ENCODE measurements at regions not wholly inside any gene's neighbourhood (a gene's known extent, or its start where the extent isn't known, plus 50 kb on each side); places are given as distances from the start of the nearest gene placed in this dataset.

DNA sequence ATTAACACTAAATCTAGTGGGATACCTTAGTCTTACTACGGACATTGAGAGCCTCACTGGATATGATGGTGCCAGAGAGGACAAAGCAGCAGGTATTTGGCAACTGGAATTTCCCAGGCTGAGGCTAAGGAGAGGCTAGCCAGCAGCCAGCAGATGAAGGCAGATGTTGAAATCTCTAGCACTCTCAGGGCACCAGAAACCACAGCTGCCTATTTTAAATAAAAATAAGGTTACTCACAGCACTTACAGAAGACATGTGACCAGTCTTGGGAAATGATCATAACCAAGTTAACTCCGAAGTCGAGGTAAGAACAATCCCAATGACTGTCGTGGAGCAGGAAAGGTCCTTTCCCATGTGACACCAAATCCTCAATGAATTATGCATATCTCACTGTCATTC is 1726.0 kb downstream of the EFNB2 start:
- no peaks in the 10 kb centered on the region for H3K27me3 ChIP-seq (ENCODE audit: insufficient read depth, low read length)
- no peak overlapping the region for H3K27ac ChIP-seq (ENCODE audit: low read depth, low read length, poor library complexity, severe bottlenecking)
- no peak overlapping the region for H3K4me3 ChIP-seq (ENCODE audit: low read depth, low read length, poor library complexity, severe bottlenecking)
- no peak overlapping the region for H3K9ac ChIP-seq (ENCODE audit: low read length)
- H3K79me2 ChIP-seq (ENCODE audit: insufficient read depth, low read length), result no peaks in the 10 kb centered on the region
- H3K36me3 ChIP-seq (ENCODE audit: insufficient read depth, low read length), result no peaks in the 10 kb centered on the region
- no peaks in the 10 kb centered on the region for H3K9me2 ChIP-seq (ENCODE audit: low read depth, low read length)
- H3F3A ChIP-seq (ENCODE audit: insufficient read depth, low read length), result no peaks in the 10 kb centered on the region
- no peak overlapping the region for H2AFZ ChIP-seq (ENCODE audit: low read length)
- H4K20me1 ChIP-seq (ENCODE audit: insufficient read depth, low read length), result no peaks in the 10 kb centered on the region
- no peaks in the 10 kb centered on the region for H3K9me3 ChIP-seq (ENCODE audit: low read length)
- H3K4me1 ChIP-seq (ENCODE audit: insufficient read depth, low read length, severe bottlenecking), result peaks cover 16% of the 10 kb centered on the region
- no peak for TF ChIP-seq EZH2 (IDR thresholded peaks at IDR 0.05; ENCODE audit: borderline replicate concordance, low read length)
- TF ChIP-seq, protein P1, sequence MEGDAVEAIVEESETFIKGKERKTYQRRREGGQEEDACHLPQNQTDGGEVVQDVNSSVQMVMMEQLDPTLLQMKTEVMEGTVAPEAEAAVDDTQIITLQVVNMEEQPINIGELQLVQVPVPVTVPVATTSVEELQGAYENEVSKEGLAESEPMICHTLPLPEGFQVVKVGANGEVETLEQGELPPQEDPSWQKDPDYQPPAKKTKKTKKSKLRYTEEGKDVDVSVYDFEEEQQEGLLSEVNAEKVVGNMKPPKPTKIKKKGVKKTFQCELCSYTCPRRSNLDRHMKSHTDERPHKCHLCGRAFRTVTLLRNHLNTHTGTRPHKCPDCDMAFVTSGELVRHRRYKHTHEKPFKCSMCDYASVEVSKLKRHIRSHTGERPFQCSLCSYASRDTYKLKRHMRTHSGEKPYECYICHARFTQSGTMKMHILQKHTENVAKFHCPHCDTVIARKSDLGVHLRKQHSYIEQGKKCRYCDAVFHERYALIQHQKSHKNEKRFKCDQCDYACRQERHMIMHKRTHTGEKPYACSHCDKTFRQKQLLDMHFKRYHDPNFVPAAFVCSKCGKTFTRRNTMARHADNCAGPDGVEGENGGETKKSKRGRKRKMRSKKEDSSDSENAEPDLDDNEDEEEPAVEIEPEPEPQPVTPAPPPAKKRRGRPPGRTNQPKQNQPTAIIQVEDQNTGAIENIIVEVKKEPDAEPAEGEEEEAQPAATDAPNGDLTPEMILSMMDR (IDR thresholded peaks at IDR 0.05; ENCODE audit: low read length), result no peak
- no peak overlapping the region for H3K4me2 ChIP-seq (ENCODE audit: low read length)

DNA sequence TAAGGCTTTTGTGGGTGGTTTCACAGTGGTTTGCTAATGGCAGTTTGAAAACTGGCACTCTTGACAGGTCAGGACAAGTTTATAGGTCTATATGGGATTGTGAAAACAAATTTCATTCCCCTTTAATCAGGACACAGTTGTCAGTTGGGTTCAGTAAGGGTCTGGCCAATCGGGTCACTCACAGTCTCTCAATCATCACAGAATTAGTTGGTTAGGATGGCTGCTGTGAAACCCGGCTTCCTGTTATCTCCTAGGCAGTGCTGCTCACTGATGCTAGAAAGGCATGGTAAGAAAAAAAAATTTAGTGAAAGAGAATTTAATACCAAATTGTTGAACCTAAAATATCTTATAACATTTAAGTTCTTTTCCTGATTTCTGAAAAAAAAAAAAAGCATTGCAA is 1730.1 kb downstream of the EFNB2 start:
- Histone ChIP-seq H3K9ac (ENCODE audit: low read length) (no peak overlapping the region), H3F3A (ENCODE audit: insufficient read depth, low read length) (no peaks in the 10 kb centered on the region), H3K27me3 (ENCODE audit: insufficient read depth, low read length) (no peaks in the 10 kb centered on the region), H3K9me2 (ENCODE audit: low read depth, low read length) (no peaks in the 10 kb centered on the region), H3K27ac (ENCODE audit: low read depth, low read length, poor library complexity, severe bottlenecking) (no peak overlapping the region), H2AFZ (ENCODE audit: low read length) (no peak overlapping the region), H3K9me3 (ENCODE audit: low read length) (no peaks in the 10 kb centered on the region), H3K79me2 (ENCODE audit: insufficient read depth, low read length) (no peaks in the 10 kb centered on the region), H3K36me3 (ENCODE audit: insufficient read depth, low read length) (no peaks in the 10 kb centered on the region), H3K4me3 (ENCODE audit: low read depth, low read length, poor library complexity, severe bottlenecking) (no peak overlapping the region), H3K4me1 (ENCODE audit: insufficient read depth, low read length, severe bottlenecking) (peaks cover 11% of the 10 kb centered on the region), H3K4me2 (ENCODE audit: low read length) (no peak overlapping the region), H4K20me1 (ENCODE audit: insufficient read depth, low read length) (no peaks in the 10 kb centered on the region)
- TF ChIP-seq, protein P1 (IDR thresholded peaks at IDR 0.05; ENCODE audit: low read length), result no peak
- TF ChIP-seq EZH2 (IDR thresholded peaks at IDR 0.05; ENCODE audit: borderline replicate concordance, low read length), result no peak

DNA sequence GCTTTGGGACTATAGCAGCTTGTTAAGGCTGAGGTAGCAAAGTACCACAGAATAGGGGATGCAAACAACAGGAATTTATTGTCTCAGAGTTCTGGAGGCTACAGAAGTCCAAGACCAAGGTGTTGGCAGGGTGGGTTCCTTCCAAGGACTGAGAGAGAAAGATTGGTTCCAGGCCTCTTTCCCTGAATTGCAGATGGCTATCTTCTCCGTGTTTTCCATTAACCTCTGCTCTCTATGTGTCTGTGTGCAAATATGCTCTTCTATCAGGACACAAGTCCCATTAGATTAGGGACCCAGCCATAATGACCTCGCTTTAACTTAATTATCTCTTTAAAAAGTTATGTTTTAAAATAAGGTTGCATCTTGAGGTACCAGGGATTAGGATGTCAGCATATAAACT is 1732.9 kb upstream of the SLC10A2 start:
- Histone ChIP-seq H3K4me3 (ENCODE audit: low read depth, low read length, poor library complexity, severe bottlenecking) (no peak overlapping the region), H3K4me2 (ENCODE audit: low read length) (no peak overlapping the region), H3F3A (ENCODE audit: insufficient read depth, low read length) (no peaks in the 10 kb centered on the region), H4K20me1 (ENCODE audit: insufficient read depth, low read length) (no peaks in the 10 kb centered on the region), H3K79me2 (ENCODE audit: insufficient read depth, low read length) (no peaks in the 10 kb centered on the region), H3K27me3 (ENCODE audit: insufficient read depth, low read length) (no peaks in the 10 kb centered on the region), H2AFZ (ENCODE audit: low read length) (no peak overlapping the region), H3K27ac (ENCODE audit: low read depth, low read length, poor library complexity, severe bottlenecking) (no peak overlapping the region), H3K4me1 (ENCODE audit: insufficient read depth, low read length, severe bottlenecking) (no peaks in the 10 kb centered on the region), H3K9me3 (ENCODE audit: low read length) (no peaks in the 10 kb centered on the region), H3K9ac (ENCODE audit: low read length) (no peak overlapping the region), H3K36me3 (ENCODE audit: insufficient read depth, low read length) (no peaks in the 10 kb centered on the region), H3K9me2 (ENCODE audit: low read depth, low read length) (no peaks in the 10 kb centered on the region)
- TF ChIP-seq EZH2 (IDR thresholded peaks at IDR 0.05; ENCODE audit: borderline replicate concordance, low read length), result no peak
- TF ChIP-seq, protein P1 (IDR thresholded peaks at IDR 0.05; ENCODE audit: low read length), result no peak
